ENCODE measurements at regions not wholly inside any gene's neighbourhood (a gene's known extent, or its start where the extent isn't known, plus 50 kb on each side); places are given as distances from the start of the nearest gene placed in this dataset.

GRCh38 chr9:14985419-14985818 is 75.2 kb upstream of the FREM1 start:
- ChIA-PET CTCF (ENCODE audit: unreplicated experiment) (no interaction called here), POLR2A (interaction anchor here (0.8 to 1.1 kb wide), 2 partner anchors 10 to 11 kb away, joined by 3 read pairs; no protein-coding TSS in a partner anchor)
- Histone ChIP-seq H3K9me3 (ENCODE audit: low read length) (no peaks in the 10 kb centered on the region), H3K36me3 (ENCODE audit: insufficient read depth, low read length) (no peaks in the 10 kb centered on the region), H3K27ac (ENCODE audit: low read depth, low read length, poor library complexity, severe bottlenecking) (no peak overlapping the region), H4K20me1 (ENCODE audit: insufficient read depth, low read length) (no peaks in the 10 kb centered on the region), H3K79me2 (ENCODE audit: insufficient read depth, low read depth, low read length) (no peaks in the 10 kb centered on the region), H3K9me2 (ENCODE audit: insufficient read depth, low read length) (no peaks in the 10 kb centered on the region), H3K4me2 (ENCODE audit: low read length) (no peak overlapping the region), H3K4me3 (ENCODE audit: low read depth, low read length, poor library complexity, severe bottlenecking) (no peak overlapping the region), H2AFZ (ENCODE audit: low read length) (no peak overlapping the region), H3K4me1 (ENCODE audit: insufficient read depth, low read length, poor library complexity, severe bottlenecking) (no peaks in the 10 kb centered on the region)
- intact Hi-C loops (cut with micrococcal nuclease; ENCODE audit: unreplicated experiment): no loop called here
- no peak for DNase-seq (ENCODE audit: low spot score)
- TF ChIP-seq CTCF (conservative IDR thresholded peaks at IDR 0.05; ENCODE audit: low read length) (no peak), EZH2phosphoT487 (IDR thresholded peaks at IDR 0.05; ENCODE audit: borderline replicate concordance, low read depth, low read length) (no peak)
- BruUV-seq (replicated peaks): no TSS peak

- intact Hi-C loops (cut with micrococcal nuclease; ENCODE audit: unreplicated experiment): no loop called here
- no peaks in the 10 kb centered on the region for H3K9me2 ChIP-seq (ENCODE audit: insufficient read depth, low read length)
- no peak for DNase-seq (ENCODE audit: low spot score)
- H3K4me2 ChIP-seq (ENCODE audit: low read length): no peak overlapping the region
- no peaks in the 10 kb centered on the region for H3K79me2 ChIP-seq (ENCODE audit: insufficient read depth, low read depth, low read length)
- POLR2A ChIA-PET: no interaction called here
- no TSS peak for BruUV-seq (replicated peaks)
- no peak overlapping the region for H2AFZ ChIP-seq (ENCODE audit: low read length)
- no peaks in the 10 kb centered on the region for H3K9me3 ChIP-seq (ENCODE audit: low read length)
- H3K4me1 ChIP-seq (ENCODE audit: insufficient read depth, low read length, poor library complexity, severe bottlenecking): no peaks in the 10 kb centered on the region
- H4K20me1 ChIP-seq (ENCODE audit: insufficient read depth, low read length): no peaks in the 10 kb centered on the region
- CTCF ChIA-PET (ENCODE audit: unreplicated experiment): no interaction called here
- no peak overlapping the region for H3K27ac ChIP-seq (ENCODE audit: low read depth, low read length, poor library complexity, severe bottlenecking)
- no peaks in the 10 kb centered on the region for H3K36me3 ChIP-seq (ENCODE audit: insufficient read depth, low read length)
- TF ChIP-seq EZH2phosphoT487 (IDR thresholded peaks at IDR 0.05; ENCODE audit: borderline replicate concordance, low read depth, low read length) (no peak), CTCF (conservative IDR thresholded peaks at IDR 0.05; ENCODE audit: low read length) (no peak)
- no peak overlapping the region for H3K4me3 ChIP-seq (ENCODE audit: low read depth, low read length, poor library complexity, severe bottlenecking)
These were observed 73.4 kb upstream of the FREM1 start for GRCh38 chr9:14983599-14983998.

- no peaks in the 10 kb centered on the region for H3K9me2 ChIP-seq (ENCODE audit: insufficient read depth, low read length)
- POLR2A ChIA-PET: no interaction called here
- no peaks in the 10 kb centered on the region for H3K36me3 ChIP-seq (ENCODE audit: insufficient read depth, low read length)
- no peak overlapping the region for H3K4me3 ChIP-seq (ENCODE audit: low read depth, low read length, poor library complexity, severe bottlenecking)
- H3K27ac ChIP-seq (ENCODE audit: low read depth, low read length, poor library complexity, severe bottlenecking): no peak overlapping the region
- no peak overlapping the region for H3K4me2 ChIP-seq (ENCODE audit: low read length)
- no peaks in the 10 kb centered on the region for H3K9me3 ChIP-seq (ENCODE audit: low read length)
- no peaks in the 10 kb centered on the region for H3K79me2 ChIP-seq (ENCODE audit: insufficient read depth, low read depth, low read length)
- H3K4me1 ChIP-seq (ENCODE audit: insufficient read depth, low read length, poor library complexity, severe bottlenecking): no peaks in the 10 kb centered on the region
- TF ChIP-seq EZH2phosphoT487 (IDR thresholded peaks at IDR 0.05; ENCODE audit: borderline replicate concordance, low read depth, low read length): no peak
- no peak for TF ChIP-seq CTCF (conservative IDR thresholded peaks at IDR 0.05; ENCODE audit: low read length)
- no TSS peak for BruUV-seq (replicated peaks)
- no peak for DNase-seq (ENCODE audit: low spot score)
- intact Hi-C loops (cut with micrococcal nuclease; ENCODE audit: unreplicated experiment): no loop called here
- CTCF ChIA-PET (ENCODE audit: unreplicated experiment): no interaction called here
- H4K20me1 ChIP-seq (ENCODE audit: insufficient read depth, low read length): no peaks in the 10 kb centered on the region
- no peak overlapping the region for H2AFZ ChIP-seq (ENCODE audit: low read length)
These were observed 71.2 kb upstream of the FREM1 start for GRCh38 chr9:14981291-14981950.

Measured in OCI-LY7 (cell line).